H1 (cell line): ENCODE measurements at regions not wholly inside any gene's neighbourhood (a gene's known extent, or its start where the extent isn't known, plus 50 kb on each side); places are given as distances from the start of the nearest gene placed in this dataset.

Experiments
- CTCF ChIA-PET: fragments of 300-600 bp; sonication (Branson Sonifier 250); formaldehyde crosslinking; loops from one replicate; lab custom pipeline; 2021; ENCODE audit not compliant: partially characterized antibody; lab: Charles Lee
- POLR2A ChIA-PET: fragments of 300-600 bp; sonication (Branson Sonifier 250); formaldehyde crosslinking; loops from one replicate; lab custom pipeline; 2021; ENCODE audit warnings: inconsistent platforms; ENCODE audit not compliant: partially characterized antibody; lab: Charles Lee
- DNase-seq, 2 experiments: peaks; one replicate each; pipeline versions ENCODE4 v3.0.0 to v3.0.0-alpha.2; 2010 to 2022; ENCODE audit warnings: low spot score in 2 of 2, low read depth in 1 of 2, mixed read lengths in 1 of 2
- FAIRE-seq: peaks from 2 replicates; lab custom pipeline; 2011; peaks lifted over from hg19 to GRCh38; lab: Jason Lieb, UNC
- H2AFZ ChIP-seq: 2 replicates; pipeline ENCODE4 v1.8.1; 2012; ENCODE audit warnings: low read length, inconsistent platforms
- H2AK5ac ChIP-seq: 2 replicates; pipeline ENCODE4 v1.6.1; 2013; ENCODE audit warnings: low read depth, low read length
- H2BK120ac ChIP-seq: replicated peaks from 2 replicates; pipeline ENCODE3; 2013; ENCODE audit warnings: low read depth, low read length, inconsistent platforms
- H2BK12ac ChIP-seq: 2 replicates; pipeline ENCODE4 v1.6.1; 2013; ENCODE audit warnings: low read depth, low read length
- H2BK15ac ChIP-seq: 2 replicates; pipeline ENCODE4 v1.6.1; 2013; ENCODE audit warnings: low read length
- H2BK20ac ChIP-seq: 2 replicates; pipeline ENCODE4 v1.6.1; 2013; ENCODE audit warnings: low read length
- H2BK5ac ChIP-seq: 2 replicates; pipeline ENCODE4 v1.6.1; 2013; ENCODE audit warnings: low read depth, low read length
- H3K14ac ChIP-seq: 2 replicates; pipeline ENCODE4 v1.6.1; 2013; ENCODE audit warnings: inconsistent platforms; ENCODE audit not compliant: insufficient read length
- H3K18ac ChIP-seq: 2 replicates; pipeline ENCODE4 v1.6.1; 2013; ENCODE audit warnings: low read length; ENCODE audit errors: extremely low read depth
- H3K23ac ChIP-seq: 2 replicates; pipeline ENCODE4 v1.6.1; 2013; ENCODE audit warnings: inconsistent platforms; ENCODE audit not compliant: insufficient read length
- H3K23me2 ChIP-seq: 2 replicates; pipeline ENCODE4 v1.6.1; 2013; ENCODE audit warnings: low read depth, low read length
- H3K27ac ChIP-seq: 2 replicates; pipeline ENCODE4 v1.6.1; 2011; ENCODE audit warnings: low read depth, low read length, inconsistent platforms
- H3K27me3 ChIP-seq, 4 experiments: replicated peaks in 1 of 4; 1 replicate in 1 of 4; 2 replicates in 3 of 4; pipeline versions ENCODE4 v1.6.1 to v1.8.1; 2011 to 2013; ENCODE audit warnings: low read length in 3 of 4, mild to moderate bottlenecking in 3 of 4, inconsistent platforms in 2 of 4, mixed read lengths in 2 of 4, moderate library complexity in 1 of 4; ENCODE audit not compliant: control insufficient read depth in 3 of 4, insufficient read depth in 3 of 4; ENCODE audit errors: extremely low read depth in 1 of 4
- H3K36me3 ChIP-seq, 4 experiments: 2 replicates each; pipeline versions ENCODE4 v1.6.1 to v1.8.1; 2011 to 2013; ENCODE audit warnings: mild to moderate bottlenecking in 4 of 4, low read length in 3 of 4, moderate library complexity in 2 of 4, control low read depth in 1 of 4, inconsistent platforms in 1 of 4; ENCODE audit not compliant: insufficient read depth in 4 of 4, control insufficient read depth in 2 of 4
- H3K4ac ChIP-seq: replicated peaks from 2 replicates; pipeline ENCODE3; 2013; ENCODE audit warnings: low read length, low read depth, mixed read lengths, inconsistent platforms; ENCODE audit not compliant: insufficient read length
- H3K4me1 ChIP-seq, 4 experiments: replicated peaks in 1 of 4; 1 replicate in 1 of 4; 2 replicates in 3 of 4; pipeline versions ENCODE4 v1.6.1 to v1.8.1; 2011 to 2013; ENCODE audit warnings: low read length in 3 of 4, inconsistent platforms in 2 of 4, mixed read lengths in 1 of 4; ENCODE audit not compliant: insufficient read depth in 4 of 4, control insufficient read depth in 3 of 4
- H3K4me2 ChIP-seq, 2 experiments: 2 replicates each; pipeline versions ENCODE4 v1.6.1 to v1.8.1; 2011 to 2013; ENCODE audit warnings: low read depth in 2 of 2, low read length in 2 of 2, control low read depth in 1 of 2, inconsistent platforms in 1 of 2, mild to moderate bottlenecking in 1 of 2; ENCODE audit not compliant: insufficient read depth in 1 of 2
- H3K4me3 ChIP-seq, 4 experiments: fragments of 200-600, 300-600 bp in 1 of 4; sonication (generic), shearing (Covaris generic), sonication (Bioruptor Twin) in 1 of 4; 2 replicates each; pipeline versions ENCODE4 v1.5.1 to v1.8.1; 2011 to 2016; ENCODE audit warnings: low read length in 4 of 4, low read depth in 3 of 4, control low read depth in 2 of 4, inconsistent platforms in 2 of 4, mild to moderate bottlenecking in 2 of 4, mixed read lengths in 1 of 4, moderate library complexity in 1 of 4; ENCODE audit not compliant: insufficient read depth in 2 of 4; ENCODE audit errors: extremely low read depth in 1 of 4
- H3K56ac ChIP-seq: replicated peaks from 2 replicates; pipeline ENCODE3; 2013; ENCODE audit warnings: low read depth, mild to moderate bottlenecking, mixed read lengths, low read length, inconsistent platforms; ENCODE audit not compliant: insufficient read length
- H3K79me1 ChIP-seq: 2 replicates; pipeline ENCODE4 v1.6.1; 2013; ENCODE audit warnings: low read depth, low read length, control low read depth
- H3K79me2 ChIP-seq, 2 experiments: 2 replicates each; pipeline versions ENCODE4 v1.6.1 to v1.8.1; 2012 to 2013; ENCODE audit warnings: low read length in 2 of 2, mild to moderate bottlenecking in 2 of 2, inconsistent platforms in 1 of 2; ENCODE audit not compliant: insufficient read depth in 2 of 2, control insufficient read depth in 1 of 2
- H3K9ac ChIP-seq, 4 experiments: replicated peaks in 1 of 4; 1 replicate in 1 of 4; 2 replicates in 3 of 4; pipeline versions ENCODE4 v1.6.1 to v1.8.1; 2011 to 2013; ENCODE audit warnings: low read depth in 3 of 4, low read length in 3 of 4, control low read depth in 2 of 4, mild to moderate bottlenecking in 2 of 4, moderate library complexity in 2 of 4, inconsistent platforms in 1 of 4; ENCODE audit errors: extremely low read depth in 1 of 4
- H3K9me3 ChIP-seq, 2 experiments: 2 replicates each; pipeline versions ENCODE4 v1.6.1 to v1.8.1; 2012 to 2013; ENCODE audit warnings: mild to moderate bottlenecking in 2 of 2, moderate library complexity in 2 of 2, control low read depth in 1 of 2, inconsistent platforms in 1 of 2, low read depth in 1 of 2, low read length in 1 of 2, mixed read lengths in 1 of 2; ENCODE audit not compliant: insufficient read depth in 2 of 2
- H4K20me1 ChIP-seq, 2 experiments: replicated peaks in 1 of 2; 2 replicates each; pipeline versions ENCODE3 to v1.8.1; 2011 to 2013; ENCODE audit warnings: inconsistent platforms in 2 of 2, low read length in 2 of 2, mild to moderate bottlenecking in 1 of 2; ENCODE audit not compliant: insufficient read depth in 2 of 2, control insufficient read depth in 1 of 2
- H4K5ac ChIP-seq: 2 replicates; pipeline ENCODE4 v1.6.1; 2013; ENCODE audit warnings: low read length, low read depth, mixed read lengths, inconsistent platforms; ENCODE audit not compliant: insufficient read length
- H4K8ac ChIP-seq: 2 replicates; pipeline ENCODE4 v1.8.0; 2013; ENCODE audit warnings: mild to moderate bottlenecking, moderate library complexity, low read length, inconsistent platforms; ENCODE audit not compliant: insufficient read depth; ENCODE audit errors: extremely low read depth
- H4K91ac ChIP-seq: replicated peaks from 2 replicates; pipeline ENCODE3; 2013; ENCODE audit warnings: low read length, mixed read lengths, inconsistent platforms; ENCODE audit not compliant: insufficient read length
- BCL11A ChIP-seq, 2 experiments: IDR thresholded peaks; one replicate each; pipeline ENCODE4 v1.6.1; 2011; ENCODE audit warnings: low read depth in 2 of 2, low read length in 2 of 2, mild to moderate bottlenecking in 2 of 2
- CBX5 ChIP-seq: fragments of 300-800, 300-1000 bp; sonication (generic); IDR thresholded peaks from 2 replicates; pipeline ENCODE4 v1.7.1; 2016; ENCODE audit warnings: antibody characterized with exemption, low read length, low read depth
- CHD1 ChIP-seq: IDR thresholded peaks from 2 replicates; pipeline ENCODE4 v1.6.1; 2012; ENCODE audit warnings: low read depth, low read length, improper control_type of control experiment
- EZH2 ChIP-seq: fragments of 200-600 bp; sonication (generic); IDR thresholded peaks from 2 replicates; pipeline ENCODE4 v1.7.1; 2012; ENCODE audit warnings: low read depth, mild to moderate bottlenecking, moderate library complexity, low read length, inconsistent platforms; ENCODE audit not compliant: severe bottlenecking
- FOSL1 ChIP-seq: IDR thresholded peaks from 2 replicates; pipeline ENCODE4 v1.6.1; 2011; ENCODE audit warnings: mild to moderate bottlenecking, low read depth, low read length, moderate library complexity; ENCODE audit not compliant: insufficient read depth
- GTF2F1 ChIP-seq: IDR thresholded peaks from 2 replicates; pipeline ENCODE4 v1.6.1; 2012; ENCODE audit warnings: low read depth, low read length, improper control_type of control experiment, borderline replicate concordance
- NANOG ChIP-seq: IDR thresholded peaks from 2 replicates; pipeline ENCODE4 v1.6.1; 2011; ENCODE audit warnings: low read length, low read depth, mild to moderate bottlenecking, inconsistent platforms; ENCODE audit not compliant: insufficient read depth, poor library complexity, severe bottlenecking
- PHF8 ChIP-seq: fragments of 200-600 bp; sonication (generic); conservative IDR thresholded peaks from 2 replicates; pipeline ENCODE4 v1.7.1; 2012; ENCODE audit warnings: low read depth, mild to moderate bottlenecking, inconsistent platforms, low read length, moderate library complexity
- POLR2A ChIP-seq, 2 experiments: IDR thresholded peaks; 1 replicate in 1 of 2; 2 replicates in 1 of 2; pipeline ENCODE4 v1.6.1; 2011; ENCODE audit warnings: low read depth in 2 of 2, low read length in 2 of 2, mild to moderate bottlenecking in 2 of 2; ENCODE audit errors: control extremely low read depth in 1 of 2
- RAD21 ChIP-seq, 2 experiments: IDR thresholded peaks in 1 of 2; conservative IDR thresholded peaks in 1 of 2; 2 replicates each; pipeline ENCODE4 v1.6.1; 2011; ENCODE audit warnings: low read depth in 2 of 2, low read length in 2 of 2, improper control_type of control experiment in 1 of 2, inconsistent platforms in 1 of 2, mild to moderate bottlenecking in 1 of 2, moderate library complexity in 1 of 2
- SRF ChIP-seq: IDR thresholded peaks from 2 replicates; pipeline ENCODE4 v1.6.1; 2011; ENCODE audit warnings: mild to moderate bottlenecking, low read depth, low read length, moderate library complexity
- TAF7 ChIP-seq: optimal IDR thresholded peaks from 2 replicates; pipeline ENCODE3; 2011; ENCODE audit warnings: low read depth, mild to moderate bottlenecking, inconsistent platforms, low read length, moderate library complexity, borderline replicate concordance
- WGBS, 2 experiments: shearing (Covaris generic) in 1 of 2; methylation state at CpG; one replicate each; pipeline versions ENCODE4 v1.1.6 to v1.1.7; 2013 to 2015; ENCODE audit warnings: low lambda C conversion rate in 2 of 2, mixed read lengths in 2 of 2, inconsistent platforms in 1 of 2, low coverage in 1 of 2, missing lambda C conversion rate in 1 of 2; ENCODE audit not compliant: insufficient replicate concordance in 2 of 2, insufficient coverage in 1 of 2, insufficient read length in 1 of 2; ENCODE audit errors: extremely low coverage in 1 of 2, missing lambda C conversion rate in 1 of 2; 5-methylcytosine and 5-hydroxymethylcytosine counted together
- TF ChIP-seq, protein P1 (sequence below): IDR thresholded peaks from 2 replicates; pipeline ENCODE4 v1.6.1; 2012; ENCODE audit warnings: low read length, inconsistent platforms

GRCh38 chr3:82050382-82050781, 288.9 kb upstream of the GBE1 start:
- Histone ChIP-seq H2BK120ac (no peak overlapping the region), H2BK12ac (no peak overlapping the region), H3K79me1 (no peaks in the 10 kb centered on the region), H3K27me3 (no peaks in the 10 kb centered on the region), H2BK15ac (no peak overlapping the region), H2BK20ac (no peak overlapping the region), H3K9me3 (no peaks in the 10 kb centered on the region), H3K18ac (no peak overlapping the region), H3K79me2 (no peaks in the 10 kb centered on the region), H3K4ac (no peak overlapping the region), H2AK5ac (no peak overlapping the region), H3K23ac (no peak overlapping the region), H3K4me1 (no peaks in the 10 kb centered on the region), H3K36me3 (no peaks in the 10 kb centered on the region), H3K27ac (no peak overlapping the region), H4K20me1 (no peaks in the 10 kb centered on the region), H2AFZ (no peak overlapping the region), H3K14ac (no peak overlapping the region), H3K4me3 (no peak overlapping the region), H3K56ac (no peak overlapping the region), H2BK5ac (no peak overlapping the region), H3K23me2 (no peaks in the 10 kb centered on the region; the same call in 1 of the 2 replicates), H3K4me2 (no peak overlapping the region), H3K9ac (no peak overlapping the region), H4K8ac (no peak overlapping the region), H4K5ac (no peak overlapping the region), H4K91ac (no peak overlapping the region)
- CTCF ChIA-PET = no interaction called here
- FAIRE-seq (no peak), DNase-seq (no peak)
- WGBS, 2 experiments = 82% methylated on average over 1 of the region's 1 CpG; no CpG with 5 or more reads in 1 of the 2 experiments
- POLR2A ChIA-PET = no interaction called here
- TF ChIP-seq TAF7 = no peak
- TF ChIP-seq RAD21 (IDR thresholded peaks at IDR 0.05 in 1 of 2, conservative IDR thresholded peaks at IDR 0.05 in 1 of 2; ENCODE audit: low read depth in 2 of 2, low read length in 2 of 2) = no peak
- TF ChIP-seq BCL11A (IDR thresholded peaks at IDR 0.05; ENCODE audit: low read depth in 2 of 2, low read length in 2 of 2) = no peak
- no peak for TF ChIP-seq NANOG
- no peak for TF ChIP-seq EZH2
- no peak for TF ChIP-seq POLR2A (IDR thresholded peaks at IDR 0.05; ENCODE audit: control extremely low read depth in 1 of 2, low read depth in 2 of 2, low read length in 2 of 2)
- no peak for TF ChIP-seq SRF
- TF ChIP-seq CHD1 = no peak
- TF ChIP-seq FOSL1 = no peak
- TF ChIP-seq, protein P1, sequence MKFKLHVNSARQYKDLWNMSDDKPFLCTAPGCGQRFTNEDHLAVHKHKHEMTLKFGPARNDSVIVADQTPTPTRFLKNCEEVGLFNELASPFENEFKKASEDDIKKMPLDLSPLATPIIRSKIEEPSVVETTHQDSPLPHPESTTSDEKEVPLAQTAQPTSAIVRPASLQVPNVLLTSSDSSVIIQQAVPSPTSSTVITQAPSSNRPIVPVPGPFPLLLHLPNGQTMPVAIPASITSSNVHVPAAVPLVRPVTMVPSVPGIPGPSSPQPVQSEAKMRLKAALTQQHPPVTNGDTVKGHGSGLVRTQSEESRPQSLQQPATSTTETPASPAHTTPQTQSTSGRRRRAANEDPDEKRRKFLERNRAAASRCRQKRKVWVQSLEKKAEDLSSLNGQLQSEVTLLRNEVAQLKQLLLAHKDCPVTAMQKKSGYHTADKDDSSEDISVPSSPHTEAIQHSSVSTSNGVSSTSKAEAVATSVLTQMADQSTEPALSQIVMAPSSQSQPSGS = no peak
- TF ChIP-seq PHF8 = no peak
- TF ChIP-seq GTF2F1 = no peak
- no peak for TF ChIP-seq CBX5
